HepG2 (cell line): ENCODE measurements at regions not wholly inside any gene's neighbourhood (a gene's known extent, or its start where the extent isn't known, plus 50 kb on each side); places are given as distances from the start of the nearest gene placed in this dataset.

Experiments
- ATAC-seq: fragments of 200-7000 bp; cut with Tn5 transposase; 3 replicates; pipeline ENCODE4 v1.9.1; 2020; ENCODE audit warnings: mild to moderate bottlenecking, moderate library complexity
- BruUV-seq: library from RNA; stranded (reverse); fragments of 400-500 nt; replicated peaks from 2 replicates; lab custom pipeline; 2021; lab: Mats Ljungman, UMichigan
- CTCF ChIA-PET: fragments of 300-600 bp; formaldehyde crosslinking; extraction: SDS; loops from one replicate; lab custom pipeline; 2021; ENCODE audit warnings: low total read pairs, inconsistent platforms, low intra/inter-chr PET ratio; lab: Yijun Ruan, JAX
- POLR2A ChIA-PET: fragments of 350-600 bp; sonication (Branson Sonifier 250); formaldehyde crosslinking; loops from one replicate; lab custom pipeline; 2020; ENCODE audit warnings: antibody characterized with exemption, inconsistent platforms; lab: Yijun Ruan, JAX
- DNase-seq: peaks from one replicate; pipeline ENCODE4 v3.0.0-alpha.2; 2015; ENCODE audit warnings: low spot score
- FAIRE-seq: peaks from 3 replicates; lab custom pipeline; 2011; peaks lifted over from hg19 to GRCh38; lab: Jason Lieb, UNC
- H2AFZ ChIP-seq: one replicate; pipeline ENCODE4 v1.6.1; 2011; ENCODE audit warnings: low read length, inconsistent platforms
- H3K27ac ChIP-seq: fragments of 300-600 bp; 3 replicates; pipeline ENCODE4 v1.8.0; 2011; ENCODE audit warnings: mixed run types, mild to moderate bottlenecking, mixed read lengths, low read length, inconsistent platforms; ENCODE audit not compliant: insufficient read depth; ENCODE audit errors: extremely low read length
- H3K27me3 ChIP-seq, 2 experiments: fragments of 200-600 bp in 1 of 2; 2 replicates in 1 of 2; 3 replicates in 1 of 2; pipeline versions ENCODE4 v1.6.0 to v1.8.0; 2011; ENCODE audit warnings: low read length in 2 of 2, mild to moderate bottlenecking in 2 of 2, moderate library complexity in 2 of 2, inconsistent platforms in 1 of 2; ENCODE audit not compliant: insufficient read depth in 2 of 2, control insufficient read depth in 1 of 2
- H3K36me3 ChIP-seq, 2 experiments: fragments of 200-600 bp in 1 of 2; replicated peaks in 1 of 2; 2 replicates in 1 of 2; 3 replicates in 1 of 2; pipeline versions ENCODE4 v1.5.1 to v1.8.0; 2011; ENCODE audit warnings: low read length in 2 of 2, inconsistent platforms in 1 of 2; ENCODE audit not compliant: insufficient read depth in 2 of 2, control insufficient read depth in 1 of 2
- H3K4me1 ChIP-seq: 2 replicates; pipeline ENCODE4 v1.5.1; 2012; ENCODE audit warnings: low read length, inconsistent platforms; ENCODE audit not compliant: insufficient read depth
- H3K4me2 ChIP-seq: 2 replicates; pipeline ENCODE4 v1.6.0; 2011; ENCODE audit warnings: low read depth, low read length, inconsistent platforms
- H3K4me3 ChIP-seq, 3 experiments: fragments of 200-600 bp in 1 of 3; sonication (generic), shearing (Covaris generic) in 1 of 3; replicated peaks in 1 of 3; 2 replicates each; pipeline ENCODE4 v1.5.1; 2011 to 2016; ENCODE audit warnings: low read length in 3 of 3, inconsistent platforms in 2 of 3, low read depth in 2 of 3, mild to moderate bottlenecking in 2 of 3, control low read depth in 1 of 3, mixed read lengths in 1 of 3; ENCODE audit not compliant: insufficient read depth in 1 of 3
- H3K79me2 ChIP-seq: one replicate; pipeline ENCODE4 v1.6.1; 2011; ENCODE audit warnings: low read length, inconsistent platforms; ENCODE audit not compliant: insufficient read depth
- H3K9ac ChIP-seq: 2 replicates; pipeline ENCODE4 v1.6.0; 2011; ENCODE audit warnings: mild to moderate bottlenecking, low read depth, low read length, inconsistent platforms; ENCODE audit not compliant: insufficient read depth
- H3K9me3 ChIP-seq: 2 replicates; pipeline ENCODE4 v1.5.1; 2012; ENCODE audit warnings: mild to moderate bottlenecking, low read length
- H4K20me1 ChIP-seq: 2 replicates; pipeline ENCODE4 v1.6.0; 2011; ENCODE audit warnings: inconsistent platforms, mild to moderate bottlenecking, low read length, moderate library complexity; ENCODE audit not compliant: insufficient read depth
- AKAP8 ChIP-seq: sonication (generic); formaldehyde crosslinking; IDR thresholded peaks from 2 replicates; pipeline ENCODE4 v1.5.1; 2020; ENCODE audit warnings: mild to moderate bottlenecking, missing genetic modification reagents
- ARNTL ChIP-seq: sonication (generic); formaldehyde crosslinking; IDR thresholded peaks from 2 replicates; pipeline ENCODE4 v1.4.0; 2020; ENCODE audit warnings: mild to moderate bottlenecking, missing genetic modification reagents
- EZH2 ChIP-seq: conservative IDR thresholded peaks from 2 replicates; pipeline ENCODE4 v1.6.1; 2012; ENCODE audit warnings: mild to moderate bottlenecking, low read depth, low read length, moderate library complexity
- MAFF ChIP-seq: IDR thresholded peaks from 2 replicates; pipeline ENCODE4 v1.6.1; 2011; ENCODE audit warnings: low read depth, low read length, improper control_type of control experiment
- ZNF101 ChIP-seq: sonication (generic); formaldehyde crosslinking; IDR thresholded peaks from 2 replicates; pipeline ENCODE4 v1.4.0; 2020; ENCODE audit warnings: mild to moderate bottlenecking, low read depth, missing genetic modification reagents, borderline replicate concordance
- ZNF350 ChIP-seq: sonication (generic); formaldehyde crosslinking; IDR thresholded peaks from 2 replicates; pipeline ENCODE4 v1.4.0; 2020; ENCODE audit warnings: mild to moderate bottlenecking, low read depth, missing genetic modification reagents, borderline replicate concordance
- ZNF644 ChIP-seq: IDR thresholded peaks from 2 replicates; pipeline ENCODE4 v1.6.1; 2016; ENCODE audit warnings: low read depth
- WGBS: methylation state at CpG from one replicate; pipeline ENCODE4 v1.1.6; 2017; ENCODE audit warnings: low lambda C conversion rate; 5-methylcytosine and 5-hydroxymethylcytosine counted together
- in situ Hi-C: cut with HindIII; loops from 2 replicates; pipeline ENCODE4 v1.10.0; 2017; ENCODE audit warnings: low pct_unique_long_range_greater_than_20kb; ENCODE audit not compliant: extremely low pct_ligation_motif_present
- intact Hi-C: fragments of 100-400 bp; cut with micrococcal nuclease; formaldehyde crosslinking; loops from one replicate; pipeline ENCODE4 v1.10.0; 2022; ENCODE audit not compliant: unreplicated experiment
- TF ChIP-seq, protein P1 (sequence below): sonication (generic); formaldehyde crosslinking; IDR thresholded peaks from 2 replicates; pipeline ENCODE4 v1.8.1; 2023; ENCODE audit warnings: missing genetic modification reagents, inconsistent platforms, borderline replicate concordance
- TF ChIP-seq, protein P2 (sequence below): sonication (generic); formaldehyde crosslinking; conservative IDR thresholded peaks from 2 replicates; pipeline ENCODE4 v1.5.0; 2020; ENCODE audit warnings: missing genetic modification reagents

DNA sequence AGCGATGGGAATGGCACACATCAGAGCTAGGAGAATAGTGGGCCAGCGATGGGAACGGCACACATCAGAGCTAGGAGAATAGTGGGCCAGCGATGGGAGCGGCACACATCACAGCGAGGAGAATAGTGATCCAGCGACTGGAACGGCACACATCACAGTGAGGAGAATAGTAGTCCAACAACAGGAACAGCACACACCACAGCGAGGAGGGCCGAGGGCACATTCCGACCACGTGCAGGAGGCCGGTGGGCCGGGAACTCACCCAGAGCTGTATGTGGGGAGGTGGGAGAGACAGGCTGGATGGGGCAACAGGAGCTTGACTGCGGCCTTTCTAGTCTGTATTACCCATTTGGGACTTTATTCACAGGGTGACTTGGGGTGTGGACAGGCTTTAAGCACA lies 271.1 kb upstream of the IRX4 start:
- CTCF ChIA-PET = no interaction called here
- Histone ChIP-seq H3K9ac (no peak overlapping the region), H3K79me2 (no peaks in the 10 kb centered on the region), H2AFZ (no peak overlapping the region), H4K20me1 (no peaks in the 10 kb centered on the region), H3K4me3 (no peak overlapping the region), H3K4me1 (no peaks in the 10 kb centered on the region), H3K4me2 (no peak overlapping the region), H3K27ac (no peak overlapping the region), H3K27me3 (peaks cover 3 to 5% of the 10 kb centered on the region in 2 experiments; a peak in 2 of 5 replicates), H3K36me3 (no peaks in the 10 kb centered on the region), H3K9me3 (no peaks in the 10 kb centered on the region)
- TF ChIP-seq AKAP8 (CRISPR knock-in tag) = no peak
- TF ChIP-seq ZNF101 (CRISPR knock-in tag) = no peak
- no peak for TF ChIP-seq ZNF644
- TF ChIP-seq, protein P1, sequence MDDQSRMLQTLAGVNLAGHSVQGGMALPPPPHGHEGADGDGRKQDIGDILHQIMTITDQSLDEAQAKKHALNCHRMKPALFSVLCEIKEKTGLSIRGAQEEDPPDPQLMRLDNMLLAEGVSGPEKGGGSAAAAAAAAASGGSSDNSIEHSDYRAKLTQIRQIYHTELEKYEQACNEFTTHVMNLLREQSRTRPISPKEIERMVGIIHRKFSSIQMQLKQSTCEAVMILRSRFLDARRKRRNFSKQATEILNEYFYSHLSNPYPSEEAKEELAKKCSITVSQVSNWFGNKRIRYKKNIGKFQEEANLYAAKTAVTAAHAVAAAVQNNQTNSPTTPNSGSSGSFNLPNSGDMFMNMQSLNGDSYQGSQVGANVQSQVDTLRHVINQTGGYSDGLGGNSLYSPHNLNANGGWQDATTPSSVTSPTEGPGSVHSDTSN = no peak
- TF ChIP-seq EZH2 = no peak
- ATAC-seq (no peak), DNase-seq (no peak), FAIRE-seq (no peak)
- BruUV-seq = no TSS peak
- 44% methylated on average over 15 of the region's 15 CpGs for WGBS
- in situ Hi-C loops (no loop called here), intact Hi-C loops (loop anchor here (5.0 kb wide), 1 partner anchor 392 kb away; no protein-coding TSS in a partner anchor)
- POLR2A ChIA-PET = no interaction called here

DNA sequence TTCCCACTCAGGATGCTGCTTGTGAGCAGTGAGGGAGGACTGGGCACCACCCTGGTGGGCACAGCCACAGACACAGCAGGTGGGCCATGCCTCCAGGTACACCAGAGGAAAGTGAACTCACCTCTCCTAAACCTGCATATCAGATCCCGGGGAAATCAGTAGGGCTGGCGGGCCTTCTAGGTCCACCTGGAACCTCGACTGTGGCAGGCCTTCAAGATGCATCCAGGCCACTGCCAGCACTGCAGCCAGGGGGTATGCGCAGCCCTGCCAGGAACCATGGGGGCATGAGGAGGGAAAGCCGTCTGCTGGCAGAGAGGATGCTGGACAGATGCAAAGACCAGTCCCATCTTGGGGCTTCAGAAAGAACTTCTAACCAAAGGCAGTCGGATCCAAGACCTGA lies 270.6 kb upstream of the IRX4 start:
- intact Hi-C loops (loop anchor here (5.0 kb wide), 1 partner anchor 391 kb away; no protein-coding TSS in a partner anchor), in situ Hi-C loops (no loop called here)
- ChIA-PET CTCF (no interaction called here), POLR2A (no interaction called here)
- ATAC-seq (no peak), FAIRE-seq (no peak), DNase-seq (no peak)
- Histone ChIP-seq H3K4me2 (no peak overlapping the region), H3K36me3 (no peaks in the 10 kb centered on the region), H4K20me1 (no peaks in the 10 kb centered on the region), H3K9me3 (no peaks in the 10 kb centered on the region), H3K79me2 (no peaks in the 10 kb centered on the region), H3K4me3 (no peak overlapping the region), H2AFZ (no peak overlapping the region), H3K4me1 (no peaks in the 10 kb centered on the region), H3K27me3 (peaks cover 5 to 7% of the 10 kb centered on the region in 2 experiments; a peak in 4 of 5 replicates), H3K9ac (no peak overlapping the region), H3K27ac (no peak overlapping the region)
- BruUV-seq = no TSS peak
- 17% methylated on average over 6 of the region's 6 CpGs for WGBS
- TF ChIP-seq MAFF = no peak
- TF ChIP-seq, protein P2, sequence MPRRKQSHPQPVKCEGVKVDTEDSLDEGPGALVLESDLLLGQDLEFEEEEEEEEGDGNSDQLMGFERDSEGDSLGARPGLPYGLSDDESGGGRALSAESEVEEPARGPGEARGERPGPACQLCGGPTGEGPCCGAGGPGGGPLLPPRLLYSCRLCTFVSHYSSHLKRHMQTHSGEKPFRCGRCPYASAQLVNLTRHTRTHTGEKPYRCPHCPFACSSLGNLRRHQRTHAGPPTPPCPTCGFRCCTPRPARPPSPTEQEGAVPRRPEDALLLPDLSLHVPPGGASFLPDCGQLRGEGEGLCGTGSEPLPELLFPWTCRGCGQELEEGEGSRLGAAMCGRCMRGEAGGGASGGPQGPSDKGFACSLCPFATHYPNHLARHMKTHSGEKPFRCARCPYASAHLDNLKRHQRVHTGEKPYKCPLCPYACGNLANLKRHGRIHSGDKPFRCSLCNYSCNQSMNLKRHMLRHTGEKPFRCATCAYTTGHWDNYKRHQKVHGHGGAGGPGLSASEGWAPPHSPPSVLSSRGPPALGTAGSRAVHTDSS = no peak
- no peak for TF ChIP-seq ZNF350 (CRISPR knock-in tag)
- TF ChIP-seq ARNTL (CRISPR knock-in tag) = no peak
